SH-SY5Y (cell line): ENCODE measurements at regions not wholly inside any gene's neighbourhood (a gene's known extent, or its start where the extent isn't known, plus 50 kb on each side); places are given as distances from the start of the nearest gene placed in this dataset.

Experiments
- GATA2 ChIP-seq: IDR thresholded peaks from 2 replicates; pipeline ENCODE4 v1.6.1; 2011; ENCODE audit warnings: mild to moderate bottlenecking, low read depth, low read length
- GATA3 ChIP-seq: IDR thresholded peaks from 2 replicates; pipeline ENCODE4 v1.6.1; 2011; ENCODE audit warnings: low read depth, mild to moderate bottlenecking, low read length, moderate library complexity

DNA sequence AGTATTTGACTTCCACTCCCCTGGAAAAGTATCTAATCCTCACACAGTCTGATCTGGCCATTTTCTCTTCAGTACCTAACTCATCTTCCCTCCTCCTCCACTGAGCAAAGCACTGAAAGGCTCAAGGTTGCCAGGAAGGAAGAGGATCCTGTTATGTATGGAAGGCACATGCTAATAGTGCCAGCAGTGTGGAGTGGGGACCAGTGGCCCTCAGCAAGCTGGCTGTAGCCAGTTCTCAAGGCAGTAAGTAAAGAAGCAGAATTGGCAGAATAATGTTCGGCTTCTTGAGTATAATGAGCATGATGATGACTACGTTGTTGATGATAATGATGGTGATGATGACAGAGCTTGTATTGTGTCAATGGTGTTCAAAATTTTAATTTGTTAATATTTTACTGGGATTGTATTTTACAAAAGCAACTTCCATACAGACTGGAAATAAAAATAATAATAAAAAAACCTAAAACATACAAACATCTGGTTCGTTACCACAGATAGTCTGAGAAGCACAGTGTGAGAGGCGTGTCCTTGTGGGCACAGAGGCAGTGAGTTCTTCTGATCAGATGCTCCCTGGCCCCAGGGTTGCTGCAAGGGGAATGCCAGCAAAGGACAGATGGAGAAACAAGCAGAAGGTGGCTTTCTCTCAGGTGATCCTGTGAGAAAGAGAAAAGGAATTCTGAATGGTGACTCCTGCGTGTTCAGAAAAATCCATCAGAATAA is 528.8 kb downstream of the CMPK2 start:
- TF ChIP-seq GATA2 = no peak
- TF ChIP-seq GATA3 = no peak
